ENCODE measurements at regions not wholly inside any gene's neighbourhood (a gene's known extent, or its start where the extent isn't known, plus 50 kb on each side); places are given as distances from the start of the nearest gene placed in this dataset.

DNA sequence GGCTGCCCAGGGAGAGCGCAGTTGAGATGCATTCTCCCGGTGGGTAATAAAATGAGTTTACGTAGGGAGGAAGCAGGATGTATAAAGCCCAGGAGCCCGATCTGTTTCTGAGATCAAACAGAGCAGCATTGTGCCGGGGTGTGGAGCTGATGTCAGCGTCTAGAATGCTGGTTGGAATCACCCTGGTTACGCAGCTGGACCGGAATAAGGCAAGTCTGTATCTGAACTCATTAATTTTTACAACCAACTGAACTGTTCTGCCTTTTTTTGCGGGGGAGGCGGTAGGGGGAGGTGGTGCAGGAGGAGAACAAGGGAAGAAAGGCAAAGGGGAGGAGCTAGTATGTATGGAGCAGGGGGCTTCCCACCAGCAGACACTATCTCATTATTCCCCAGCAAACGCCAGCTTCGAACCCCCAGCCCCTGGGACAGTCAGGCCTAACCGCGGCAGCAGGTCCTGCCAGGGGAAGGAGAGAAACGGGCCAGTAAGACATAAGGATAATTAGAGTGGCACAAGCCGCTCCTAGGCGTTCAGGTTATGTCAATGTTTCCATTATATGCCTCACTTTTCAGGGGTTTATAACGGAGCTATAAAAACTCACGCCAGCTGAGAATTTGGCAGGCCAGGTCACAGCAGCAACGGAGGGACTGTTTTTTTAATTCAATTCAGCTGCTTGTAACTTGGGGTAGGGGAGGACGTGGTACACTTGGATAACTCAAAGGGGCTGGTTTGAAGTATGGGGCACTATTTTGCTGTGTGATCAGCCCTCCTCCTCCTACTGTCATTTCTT is 175.3 kb upstream of the HES1 start:
- peak; percentile 35 for DNase-seq
- Mint-ChIP-seq H3K27me3 (ENCODE audit: low read depth, poor library complexity) (peaks cover 23% of the 10 kb centered on the region), H3K9me3 (peaks cover 11% of the 10 kb centered on the region), H3K4me3 (peak overlapping the region; percentile 52), H3K27ac (no peak overlapping the region), H3K36me3 (ENCODE audit: low read depth) (peaks cover 8% of the 10 kb centered on the region), H3K4me1 (peaks cover 46% of the 10 kb centered on the region)
- TF ChIP-seq, protein P1, sequence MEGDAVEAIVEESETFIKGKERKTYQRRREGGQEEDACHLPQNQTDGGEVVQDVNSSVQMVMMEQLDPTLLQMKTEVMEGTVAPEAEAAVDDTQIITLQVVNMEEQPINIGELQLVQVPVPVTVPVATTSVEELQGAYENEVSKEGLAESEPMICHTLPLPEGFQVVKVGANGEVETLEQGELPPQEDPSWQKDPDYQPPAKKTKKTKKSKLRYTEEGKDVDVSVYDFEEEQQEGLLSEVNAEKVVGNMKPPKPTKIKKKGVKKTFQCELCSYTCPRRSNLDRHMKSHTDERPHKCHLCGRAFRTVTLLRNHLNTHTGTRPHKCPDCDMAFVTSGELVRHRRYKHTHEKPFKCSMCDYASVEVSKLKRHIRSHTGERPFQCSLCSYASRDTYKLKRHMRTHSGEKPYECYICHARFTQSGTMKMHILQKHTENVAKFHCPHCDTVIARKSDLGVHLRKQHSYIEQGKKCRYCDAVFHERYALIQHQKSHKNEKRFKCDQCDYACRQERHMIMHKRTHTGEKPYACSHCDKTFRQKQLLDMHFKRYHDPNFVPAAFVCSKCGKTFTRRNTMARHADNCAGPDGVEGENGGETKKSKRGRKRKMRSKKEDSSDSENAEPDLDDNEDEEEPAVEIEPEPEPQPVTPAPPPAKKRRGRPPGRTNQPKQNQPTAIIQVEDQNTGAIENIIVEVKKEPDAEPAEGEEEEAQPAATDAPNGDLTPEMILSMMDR (IDR thresholded peaks at IDR 0.05) = no peak

DNA sequence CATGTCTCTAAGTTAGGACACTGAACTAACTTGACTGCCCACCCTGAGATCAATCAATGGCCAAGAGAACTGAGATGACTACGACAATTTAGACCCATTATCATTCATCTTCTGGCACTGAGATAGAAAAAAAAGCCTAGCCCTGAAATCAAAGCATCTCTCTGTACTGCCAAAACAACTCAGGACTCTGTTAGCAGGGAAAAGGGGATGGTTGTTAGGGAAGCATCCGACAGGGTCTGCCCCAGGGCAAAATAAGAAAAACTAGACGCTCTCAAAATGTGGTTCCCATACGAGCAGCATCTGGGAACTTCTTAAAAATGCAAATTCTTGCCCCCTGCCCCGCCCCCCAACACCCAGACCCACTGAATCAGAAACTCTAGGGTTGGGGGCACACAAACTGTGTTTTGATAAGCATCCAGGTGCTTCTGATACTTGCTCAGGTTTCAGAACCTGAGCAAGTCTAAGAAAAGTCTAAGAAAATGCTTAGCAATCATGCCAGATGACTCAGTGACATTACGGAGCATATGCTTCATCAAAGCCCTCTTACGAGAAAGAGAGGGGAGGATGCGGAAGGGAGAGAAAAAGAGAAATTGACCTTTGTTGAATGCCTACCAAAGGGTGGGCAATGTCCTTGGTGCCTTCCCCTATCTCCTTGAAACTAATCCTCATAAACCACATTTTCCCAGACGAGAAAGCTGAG is 172.8 kb upstream of the HES1 start:
- H3K4me1 Mint-ChIP-seq = peaks cover 41% of the 10 kb centered on the region
- H3K36me3 Mint-ChIP-seq (ENCODE audit: low read depth) = no peaks in the 10 kb centered on the region
- no peak overlapping the region for H3K27ac Mint-ChIP-seq
- DNase-seq = no peak
- TF ChIP-seq, protein P1 (IDR thresholded peaks at IDR 0.05) = no peak
- H3K27me3 Mint-ChIP-seq (ENCODE audit: low read depth, poor library complexity) = peaks cover 18% of the 10 kb centered on the region
- no peak overlapping the region for H3K4me3 Mint-ChIP-seq
- no peaks in the 10 kb centered on the region for H3K9me3 Mint-ChIP-seq

DNA sequence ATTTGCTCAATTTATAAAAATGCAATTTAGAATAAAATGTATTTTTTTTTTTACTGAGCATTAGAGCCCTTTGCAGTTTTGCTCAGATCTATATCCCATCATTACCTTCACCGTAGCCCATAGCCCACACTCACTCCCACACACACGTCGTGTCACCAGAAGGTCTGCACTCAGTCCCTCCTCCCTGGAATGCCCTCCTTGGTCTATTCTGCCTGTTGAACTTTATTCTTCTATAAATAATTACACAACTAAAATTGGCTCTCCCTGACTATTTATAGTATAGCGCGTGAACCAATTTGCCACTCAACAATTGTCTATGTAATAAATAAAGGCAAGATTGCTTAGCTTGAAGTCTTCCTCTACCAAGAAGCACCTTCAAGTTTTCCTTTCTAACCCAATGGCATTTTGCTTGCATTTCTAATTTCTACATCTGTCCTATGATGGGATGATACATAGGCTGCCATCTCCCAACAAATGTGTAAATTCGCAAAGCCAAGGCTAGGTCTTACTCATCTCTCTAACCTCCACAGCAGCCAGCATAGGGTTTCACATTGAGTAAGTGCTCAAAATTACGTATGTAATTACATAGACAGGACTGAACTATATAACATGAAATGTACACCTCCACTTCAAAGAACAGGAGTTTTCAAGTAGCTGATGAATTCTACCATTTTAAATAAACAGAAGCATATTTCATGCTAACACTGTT is 172.0 kb upstream of the HES1 start:
- H3K27me3 Mint-ChIP-seq (ENCODE audit: low read depth, poor library complexity) = peaks cover 18% of the 10 kb centered on the region
- no peak overlapping the region for H3K27ac Mint-ChIP-seq
- no peak for DNase-seq
- H3K36me3 Mint-ChIP-seq (ENCODE audit: low read depth) = no peaks in the 10 kb centered on the region
- peaks cover 41% of the 10 kb centered on the region for H3K4me1 Mint-ChIP-seq
- TF ChIP-seq, protein P1 (IDR thresholded peaks at IDR 0.05) = no peak
- no peak overlapping the region for H3K4me3 Mint-ChIP-seq
- H3K9me3 Mint-ChIP-seq = no peaks in the 10 kb centered on the region

DNA sequence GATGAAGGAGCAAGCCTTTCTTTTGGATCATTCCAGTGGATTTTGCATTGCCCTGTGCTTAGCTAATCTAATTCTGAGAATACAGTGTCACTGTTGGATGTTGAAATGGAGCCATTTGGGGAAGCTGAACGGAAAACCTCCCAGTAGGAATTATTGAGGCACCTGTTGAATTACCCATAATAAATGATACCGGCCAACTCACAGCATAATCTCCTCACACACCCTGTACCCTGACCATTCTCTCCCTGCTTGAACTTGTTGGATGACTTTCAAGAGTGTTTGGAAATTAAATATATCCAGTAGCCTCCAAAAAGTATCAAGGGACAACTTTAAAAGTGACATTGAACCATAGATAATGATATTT is 171.4 kb upstream of the HES1 start:
- Mint-ChIP-seq H3K9me3 (no peaks in the 10 kb centered on the region), H3K4me1 (peaks cover 41% of the 10 kb centered on the region), H3K36me3 (ENCODE audit: low read depth) (no peaks in the 10 kb centered on the region), H3K27ac (no peak overlapping the region), H3K27me3 (ENCODE audit: low read depth, poor library complexity) (peaks cover 18% of the 10 kb centered on the region), H3K4me3 (no peak overlapping the region)
- DNase-seq = no peak
- TF ChIP-seq, protein P1 (IDR thresholded peaks at IDR 0.05) = no peak

DNA sequence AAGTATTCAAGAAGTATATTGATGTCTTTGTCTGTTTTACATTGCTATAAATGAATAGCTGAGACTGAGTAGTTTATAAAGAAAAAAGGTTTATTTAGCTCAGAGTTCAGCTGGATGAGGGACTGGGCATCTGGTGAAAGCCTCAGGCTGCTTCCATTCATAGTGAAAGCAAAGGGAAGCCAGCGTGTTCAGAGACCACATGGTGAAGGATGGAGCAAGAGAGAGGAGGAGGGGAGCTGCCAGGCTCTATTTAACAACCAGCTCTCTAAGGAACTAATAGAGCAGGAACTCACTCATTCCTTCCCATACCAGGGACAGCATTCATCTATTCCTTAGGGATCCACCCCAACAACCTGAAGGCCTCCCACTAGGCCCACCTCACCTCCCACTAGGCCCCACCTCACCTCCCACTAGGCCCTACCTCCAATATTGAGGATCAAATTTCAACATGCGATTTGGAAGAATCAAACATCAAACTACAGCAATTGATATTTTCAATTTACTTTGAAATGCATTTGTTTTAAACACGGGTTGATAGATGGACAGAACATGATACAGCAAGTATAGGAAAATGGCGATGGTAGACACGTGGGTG is 167.5 kb upstream of the HES1 start:
- no peak for DNase-seq
- H3K27ac Mint-ChIP-seq = no peak overlapping the region
- H3K9me3 Mint-ChIP-seq = no peaks in the 10 kb centered on the region
- peaks cover 31% of the 10 kb centered on the region for H3K27me3 Mint-ChIP-seq (ENCODE audit: low read depth, poor library complexity)
- H3K4me3 Mint-ChIP-seq = no peak overlapping the region
- no peaks in the 10 kb centered on the region for H3K36me3 Mint-ChIP-seq (ENCODE audit: low read depth)
- peaks cover 45% of the 10 kb centered on the region for H3K4me1 Mint-ChIP-seq
- TF ChIP-seq, protein P1 (IDR thresholded peaks at IDR 0.05) = no peak

Measured in nephron progenitor cell (in vitro differentiated cells).